HAP-1 (cell line): ENCODE measurements at regions not wholly inside any gene's neighbourhood (a gene's known extent, or its start where the extent isn't known, plus 50 kb on each side); places are given as distances from the start of the nearest gene placed in this dataset.
"Not testable (repeated sequence)": the region's sequence is repeated elsewhere in the genome, so short reads cannot be mapped to it uniquely, and the experiment has no call there.

Experiments
- DNase-seq, 2 experiments: peaks; one replicate each; pipeline ENCODE4 v3.0.0-alpha.2; 2016 to 2020; ENCODE audit warnings: low spot score in 2 of 2
- H3K27me3 ChIP-seq: fragments of 250-450 bp; sonication (Bioruptor Pico); 2 replicates; pipeline ENCODE4 v1.5.1; 2020; ENCODE audit warnings: low read depth, mild to moderate bottlenecking, moderate library complexity
- H3K36me3 ChIP-seq: fragments of 250-450 bp; sonication (Bioruptor Pico); replicated peaks from 2 replicates; pipeline ENCODE4 v1.5.1; 2020; ENCODE audit warnings: mild to moderate bottlenecking
- H3K4me1 ChIP-seq: fragments of 250-450 bp; sonication (Bioruptor Pico); 2 replicates; pipeline ENCODE4 v1.5.1; 2020; ENCODE audit warnings: mild to moderate bottlenecking
- H3K4me3 ChIP-seq: fragments of 250-450 bp; sonication (Bioruptor Pico); 2 replicates; pipeline ENCODE4 v1.5.1; 2020; ENCODE audit warnings: mild to moderate bottlenecking, moderate library complexity
- H3K9me3 ChIP-seq: fragments of 250-450 bp; sonication (Bioruptor Pico); 2 replicates; pipeline ENCODE4 v1.5.1; 2020; ENCODE audit warnings: mild to moderate bottlenecking, moderate library complexity
- in situ Hi-C: fragments of 300-500 bp; cut with MboI; formaldehyde crosslinking; loops from 3 replicates; pipeline ENCODE4 v1.14.3; 2020; ENCODE audit warnings: low sequenced_read_pairs, inconsistent platforms, mixed read lengths

- Histone ChIP-seq H3K36me3 (no peaks in the 10 kb centered on the region), H3K4me1 (peaks cover 11% of the 10 kb centered on the region), H3K27me3 (no peaks in the 10 kb centered on the region), H3K4me3 (no peak overlapping the region), H3K9me3 (no peaks in the 10 kb centered on the region)
- no peak for DNase-seq
- in situ Hi-C loops: no loop called here
Measured at GRCh38 chr15:66629817-66630576, 64.2 kb upstream of the LCTL start.

GRCh38 chr15:66630801-66631351, 65.1 kb upstream of the LCTL start:
- peaks cover 5% of the 10 kb centered on the region for H3K4me1 ChIP-seq
- H3K4me3 ChIP-seq: no peak overlapping the region
- H3K36me3 ChIP-seq: no peaks in the 10 kb centered on the region
- in situ Hi-C loops: no loop called here
- no peak for DNase-seq
- H3K27me3 ChIP-seq: no peaks in the 10 kb centered on the region
- H3K9me3 ChIP-seq: no peaks in the 10 kb centered on the region

- Histone ChIP-seq H3K4me3 (no peak overlapping the region), H3K27me3 (no peaks in the 10 kb centered on the region), H3K36me3 (no peaks in the 10 kb centered on the region), H3K9me3 (no peaks in the 10 kb centered on the region), H3K4me1 (no peaks in the 10 kb centered on the region; the same call in 1 of the 2 replicates)
- in situ Hi-C loops: no loop called here
- no peak for DNase-seq
Measured at GRCh38 chr15:66631616-66632263, 65.9 kb upstream of the LCTL start.

- H3K4me3 ChIP-seq: no peak overlapping the region
- in situ Hi-C loops: no loop called here
- H3K36me3 ChIP-seq: no peaks in the 10 kb centered on the region
- no peaks in the 10 kb centered on the region for H3K27me3 ChIP-seq
- H3K4me1 ChIP-seq: no peaks in the 10 kb centered on the region; the same call in 1 of the 2 replicates
- no peaks in the 10 kb centered on the region for H3K9me3 ChIP-seq
- no peak for DNase-seq
Measured at GRCh38 chr15:66633041-66633937, 67.5 kb upstream of the LCTL start.

- H3K36me3 ChIP-seq: no peaks in the 10 kb centered on the region
- no peak for DNase-seq
- H3K4me3 ChIP-seq: no peak overlapping the region
- no peaks in the 10 kb centered on the region for H3K27me3 ChIP-seq
- H3K4me1 ChIP-seq: no peaks in the 10 kb centered on the region; the same call in 1 of the 2 replicates
- H3K9me3 ChIP-seq: no peaks in the 10 kb centered on the region
- in situ Hi-C loops: no loop called here
Measured at GRCh38 chr15:66633938-66634250, 68.1 kb upstream of the LCTL start.

- H3K4me3 ChIP-seq: no peak overlapping the region
- no peaks in the 10 kb centered on the region for H3K36me3 ChIP-seq
- in situ Hi-C loops: no loop called here
- no peaks in the 10 kb centered on the region for H3K9me3 ChIP-seq
- no peaks in the 10 kb centered on the region for H3K27me3 ChIP-seq
- no peak for DNase-seq
- no peaks in the 10 kb centered on the region; the same call in 1 of the 2 replicates for H3K4me1 ChIP-seq
Measured at GRCh38 chr15:66634540-66634939, 67.5 kb upstream of the SMAD6 start.

GRCh38 chr15:66635006-66635405, 67.0 kb upstream of the SMAD6 start:
- in situ Hi-C loops: no loop called here
- Histone ChIP-seq H3K4me1 (no peaks in the 10 kb centered on the region; the same call in 1 of the 2 replicates), H3K36me3 (no peaks in the 10 kb centered on the region), H3K4me3 (no peak overlapping the region), H3K9me3 (no peaks in the 10 kb centered on the region), H3K27me3 (no peaks in the 10 kb centered on the region)
- DNase-seq: no peak

GRCh38 chr15:66635817-66636216, 66.2 kb upstream of the SMAD6 start:
- H3K27me3 ChIP-seq: no peaks in the 10 kb centered on the region
- H3K4me3 ChIP-seq: no peak overlapping the region
- H3K36me3 ChIP-seq: no peaks in the 10 kb centered on the region
- no peaks in the 10 kb centered on the region; the same call in 1 of the 2 replicates for H3K4me1 ChIP-seq
- no peaks in the 10 kb centered on the region for H3K9me3 ChIP-seq
- in situ Hi-C loops: no loop called here
- DNase-seq: no peak

- H3K27me3 ChIP-seq, H3K4me3 ChIP-seq, in situ Hi-C loops, H3K36me3 ChIP-seq, H3K4me1 ChIP-seq, H3K9me3 ChIP-seq, DNase-seq: not testable (repeated sequence)
Measured at GRCh38 chr15:66637044-66637443, 65.0 kb upstream of the SMAD6 start.

GRCh38 chr15:66638377-66638776, 63.7 kb upstream of the SMAD6 start:
- DNase-seq: no peak
- H3K36me3 ChIP-seq: no peaks in the 10 kb centered on the region
- no peak overlapping the region for H3K4me3 ChIP-seq
- H3K9me3 ChIP-seq: no peaks in the 10 kb centered on the region
- no peaks in the 10 kb centered on the region for H3K27me3 ChIP-seq
- no peaks in the 10 kb centered on the region for H3K4me1 ChIP-seq
- in situ Hi-C loops: no loop called here

- H3K4me3 ChIP-seq: no peak overlapping the region
- no peaks in the 10 kb centered on the region for H3K9me3 ChIP-seq
- H3K4me1 ChIP-seq: no peaks in the 10 kb centered on the region
- H3K27me3 ChIP-seq: no peaks in the 10 kb centered on the region
- no peak for DNase-seq
- in situ Hi-C loops: no loop called here
- no peaks in the 10 kb centered on the region for H3K36me3 ChIP-seq
Measured at GRCh38 chr15:66641485-66642315, 60.3 kb upstream of the SMAD6 start.

- DNase-seq: no peak
- Histone ChIP-seq H3K4me1 (no peaks in the 10 kb centered on the region), H3K36me3 (no peaks in the 10 kb centered on the region), H3K27me3 (no peaks in the 10 kb centered on the region), H3K4me3 (no peak overlapping the region), H3K9me3 (no peaks in the 10 kb centered on the region)
- in situ Hi-C loops: no loop called here
Measured at GRCh38 chr15:66642514-66642913, 59.5 kb upstream of the SMAD6 start.

- Histone ChIP-seq H3K9me3 (no peaks in the 10 kb centered on the region), H3K27me3 (no peaks in the 10 kb centered on the region), H3K36me3 (no peaks in the 10 kb centered on the region), H3K4me1 (no peaks in the 10 kb centered on the region), H3K4me3 (no peak overlapping the region)
- in situ Hi-C loops: no loop called here
- DNase-seq: no peak
Measured at GRCh38 chr15:66643033-66643432, 59.0 kb upstream of the SMAD6 start.
